ENCODE measurements at regions not wholly inside any gene's neighbourhood (a gene's known extent, or its start where the extent isn't known, plus 50 kb on each side); places are given as distances from the start of the nearest gene placed in this dataset.

GRCh38 chr11:112597286-112597790 lies 336.7 kb upstream of the PLET1 start:
- ChIA-PET POLR2A (no interaction called here), CTCF (interaction anchor here (1.1 kb wide), 1 partner anchor 10 kb away, joined by 3 read pairs; no protein-coding TSS in a partner anchor)
- no peak overlapping the region for H3K4me3 Mint-ChIP-seq
- no peaks in the 10 kb centered on the region for H3K4me1 Mint-ChIP-seq
- TF ChIP-seq CTCF (IDR thresholded peaks at IDR 0.05), result no peak
- H3K27me3 Mint-ChIP-seq, result no peaks in the 10 kb centered on the region
- ATAC-seq (ENCODE audit: low read depth), result no peak
- no peaks in the 10 kb centered on the region for H3K36me3 Mint-ChIP-seq (ENCODE audit: low read depth)
- peaks cover 2% of the 10 kb centered on the region for H3K9me3 Mint-ChIP-seq
- no peak overlapping the region for H3K27ac Mint-ChIP-seq
- intact Hi-C loops (cut with micrococcal nuclease), result no loop called here
- no peak for DNase-seq

- POLR2A ChIA-PET, result no interaction called here
These were observed 338.6 kb upstream of the PLET1 start for GRCh38 chr11:112599265-112599664.

GRCh38 chr11:112599856-112600533 lies 339.3 kb upstream of the PLET1 start:
- Mint-ChIP-seq H3K27ac (no peak overlapping the region), H3K9me3 (no peaks in the 10 kb centered on the region), H3K27me3 (peaks cover 7% of the 10 kb centered on the region), H3K4me1 (no peaks in the 10 kb centered on the region), H3K4me3 (no peak overlapping the region), H3K36me3 (ENCODE audit: low read depth) (no peaks in the 10 kb centered on the region)
- ChIA-PET CTCF (no interaction called here), POLR2A (no interaction called here)
- intact Hi-C loops (cut with micrococcal nuclease), result no loop called here
- no peak for TF ChIP-seq CTCF (IDR thresholded peaks at IDR 0.05)
- ATAC-seq (ENCODE audit: low read depth) (no peak), DNase-seq (no peak)

More at GRCh38 chr11:112599265-112599664, 338.6 kb upstream of the PLET1 start:
- no peaks in the 10 kb centered on the region for H3K4me1 Mint-ChIP-seq
- intact Hi-C loops (cut with micrococcal nuclease), result no loop called here
- H3K4me3 Mint-ChIP-seq, result no peak overlapping the region
- CTCF ChIA-PET, result no interaction called here
- peaks cover 1% of the 10 kb centered on the region for H3K9me3 Mint-ChIP-seq
- H3K27ac Mint-ChIP-seq, result no peak overlapping the region
- no peak for ATAC-seq (ENCODE audit: low read depth)
- DNase-seq, result no peak
- no peaks in the 10 kb centered on the region for H3K36me3 Mint-ChIP-seq (ENCODE audit: low read depth)
- H3K27me3 Mint-ChIP-seq, result peaks cover 2% of the 10 kb centered on the region
- TF ChIP-seq CTCF (IDR thresholded peaks at IDR 0.05), result no peak

DNA sequence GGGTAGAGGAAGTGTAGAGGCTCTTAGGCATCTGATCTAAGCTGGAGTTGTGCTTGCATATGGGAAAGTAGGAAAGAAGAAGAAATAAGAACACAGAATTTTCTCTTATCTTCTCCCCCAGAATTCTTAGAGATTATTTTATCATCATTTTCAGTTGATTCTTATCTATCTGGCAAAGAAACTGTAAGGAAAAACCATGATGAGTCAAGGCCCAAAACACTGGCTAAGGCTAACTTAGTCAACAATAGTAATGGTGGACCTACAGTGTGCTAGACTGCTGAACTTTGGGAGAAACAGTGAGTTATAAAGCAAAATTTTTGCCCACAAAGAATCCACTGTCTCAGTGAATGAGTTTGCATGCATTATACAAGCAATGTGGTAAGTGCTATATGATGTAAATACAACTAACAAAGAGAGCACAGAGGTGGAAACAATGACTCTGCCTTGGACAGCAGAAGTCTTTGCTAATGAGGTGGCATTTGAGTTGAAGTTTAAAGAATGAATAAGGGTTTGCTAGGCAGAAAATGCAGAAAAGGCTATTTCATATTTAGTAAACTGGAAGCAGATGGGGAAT lies 344.5 kb upstream of the PLET1 start:
- H3K27me3 Mint-ChIP-seq, result peaks cover 7% of the 10 kb centered on the region
- CTCF ChIA-PET, result no interaction called here

More for the DNA sequence above, 344.5 kb upstream of the PLET1 start:
- Mint-ChIP-seq H3K27ac (no peak overlapping the region), H3K36me3 (ENCODE audit: low read depth) (no peaks in the 10 kb centered on the region), H3K9me3 (no peaks in the 10 kb centered on the region), H3K4me1 (no peaks in the 10 kb centered on the region), H3K4me3 (no peak overlapping the region)
- ATAC-seq (ENCODE audit: low read depth) (no peak), DNase-seq (no peak)
- intact Hi-C loops (cut with micrococcal nuclease), result no loop called here
- no peak for TF ChIP-seq CTCF (IDR thresholded peaks at IDR 0.05)
- POLR2A ChIA-PET, result no interaction called here

Data from activated B cell treated with CpG ODN at 0.5 μM for 24 hours (primary cell).